SU-DHL-6 (cell line): ENCODE measurements at regions not wholly inside any gene's neighbourhood (a gene's known extent, or its start where the extent isn't known, plus 50 kb on each side); places are given as distances from the start of the nearest gene placed in this dataset.

Experiments
- H2AFZ ChIP-seq: fragments of 200-600 bp; sonication (generic); 2 replicates; pipeline ENCODE4 v1.6.1; 2014; ENCODE audit warnings: low read depth, mild to moderate bottlenecking, moderate library complexity, mixed read lengths, antibody characterized with exemption, low read length; ENCODE audit not compliant: severe bottlenecking
- H3F3A ChIP-seq: fragments of 200-600 bp; shearing (Covaris generic); 2 replicates; pipeline ENCODE4 v1.6.0; 2016; ENCODE audit warnings: antibody characterized with exemption, mild to moderate bottlenecking; ENCODE audit not compliant: insufficient read depth
- H3K27ac ChIP-seq: fragments of 200-600 bp; sonication (generic); 2 replicates; pipeline ENCODE4 v1.5.1; 2016; ENCODE audit warnings: low read depth, mild to moderate bottlenecking, low read length, moderate library complexity, mixed read lengths
- H3K27me3 ChIP-seq: fragments of 200-600 bp; sonication (generic), shearing (Covaris generic); 2 replicates; pipeline ENCODE4 v1.6.0; 2014; ENCODE audit warnings: mild to moderate bottlenecking, low read length
- H3K36me3 ChIP-seq: fragments of 200-600 bp; sonication (generic); 2 replicates; pipeline ENCODE4 v1.6.1; 2014; ENCODE audit warnings: mild to moderate bottlenecking, low read length, mixed read lengths
- H3K4me2 ChIP-seq: fragments of 300-600, 200-600 bp; shearing (Covaris generic), sonication (generic); 2 replicates; pipeline ENCODE4 v1.6.0; 2014; ENCODE audit warnings: low read length, low read depth, mild to moderate bottlenecking; ENCODE audit not compliant: poor library complexity, severe bottlenecking
- H3K4me3 ChIP-seq: fragments of 200-600 bp; sonication (generic); 2 replicates; pipeline ENCODE4 v1.5.1; 2014; ENCODE audit warnings: antibody characterized with exemption, low read length, mild to moderate bottlenecking, mixed read lengths; ENCODE audit not compliant: insufficient read depth, poor library complexity, severe bottlenecking
- H3K79me2 ChIP-seq: fragments of 200-600 bp; sonication (generic); 2 replicates; pipeline ENCODE4 v1.6.1; 2014; ENCODE audit warnings: mild to moderate bottlenecking, low read length, moderate library complexity; ENCODE audit not compliant: insufficient read depth
- H3K9ac ChIP-seq: fragments of 200-600 bp; sonication (generic); 2 replicates; pipeline ENCODE4 v1.7.0; 2014; ENCODE audit warnings: mild to moderate bottlenecking, low read length
- H3K9me2 ChIP-seq: fragments of 200-600 bp; sonication (generic); replicated peaks from 2 replicates; pipeline ENCODE4 v1.6.1; 2014; ENCODE audit warnings: low read length; ENCODE audit not compliant: insufficient read depth
- H3K9me3 ChIP-seq: fragments of 200-600 bp; sonication (generic); 2 replicates; pipeline ENCODE4 v1.6.1; 2014; ENCODE audit warnings: low read length, mixed read lengths; ENCODE audit not compliant: insufficient read depth
- H4K20me1 ChIP-seq: fragments of 200-600 bp; sonication (generic); 2 replicates; pipeline ENCODE4 v1.6.1; 2014; ENCODE audit warnings: low read depth, mild to moderate bottlenecking, antibody characterized with exemption, low read length, moderate library complexity, mixed read lengths
- CTCF ChIP-seq: fragments of 200-600 bp; sonication (generic); IDR thresholded peaks from one replicate; pipeline ENCODE4 v1.5.1; 2017; ENCODE audit warnings: antibody characterized with exemption, mild to moderate bottlenecking, low read length, moderate library complexity; ENCODE audit not compliant: insufficient read depth, poor library complexity, severe bottlenecking
- EZH2phosphoT487 ChIP-seq: fragments of 200-600 bp; sonication (generic), shearing (Covaris generic); conservative IDR thresholded peaks from 2 replicates; pipeline ENCODE4 v1.6.1; 2018; ENCODE audit warnings: mild to moderate bottlenecking, antibody characterized with exemption, low read length, moderate library complexity, mixed read lengths

- Histone ChIP-seq H3K9me2 (no peaks in the 10 kb centered on the region), H3K36me3 (no peaks in the 10 kb centered on the region), H3K27me3 (no peaks in the 10 kb centered on the region)
Observed at GRCh38 chr16:48907906-48908634, 298.1 kb upstream of the N4BP1 start.

GRCh38 chr16:48905632-48906505 lies 295.9 kb upstream of the N4BP1 start:
- H3K27me3 ChIP-seq, result no peaks in the 10 kb centered on the region
- no peak overlapping the region for H3K4me2 ChIP-seq
- H2AFZ ChIP-seq, result no peak overlapping the region
- no peak overlapping the region for H3K27ac ChIP-seq
- H3K36me3 ChIP-seq, result no peaks in the 10 kb centered on the region
- H3K9ac ChIP-seq, result no peak overlapping the region
- H3K4me3 ChIP-seq, result no peak overlapping the region
- H3K9me2 ChIP-seq, result no peaks in the 10 kb centered on the region
- TF ChIP-seq CTCF (no peak), EZH2phosphoT487 (no peak)
- no peaks in the 10 kb centered on the region for H3K79me2 ChIP-seq
- no peaks in the 10 kb centered on the region for H4K20me1 ChIP-seq
- no peaks in the 10 kb centered on the region for H3K9me3 ChIP-seq
- H3F3A ChIP-seq, result peaks cover 31% of the 10 kb centered on the region

More at GRCh38 chr16:48907906-48908634, 298.1 kb upstream of the N4BP1 start:
- Histone ChIP-seq H3K9ac (no peak overlapping the region), H4K20me1 (no peaks in the 10 kb centered on the region), H3F3A (peaks cover 12% of the 10 kb centered on the region), H3K4me3 (no peak overlapping the region), H3K27ac (no peak overlapping the region), H3K79me2 (no peaks in the 10 kb centered on the region), H3K4me2 (no peak overlapping the region), H2AFZ (no peak overlapping the region), H3K9me3 (no peaks in the 10 kb centered on the region)
- TF ChIP-seq EZH2phosphoT487, result no peak
- TF ChIP-seq CTCF, result no peak

GRCh38 chr16:48904333-48904732 lies 294.4 kb upstream of the N4BP1 start:
- Histone ChIP-seq H3K4me2 (no peak overlapping the region), H4K20me1 (no peaks in the 10 kb centered on the region), H3K9me2 (no peaks in the 10 kb centered on the region), H3K4me3 (no peak overlapping the region), H3K9ac (peak overlapping the region; percentile 68; the same call in 1 of the 2 replicates), H3F3A (peaks cover 39% of the 10 kb centered on the region), H3K36me3 (no peaks in the 10 kb centered on the region), H3K27me3 (no peaks in the 10 kb centered on the region), H2AFZ (peak overlapping the region; percentile 8), H3K9me3 (no peaks in the 10 kb centered on the region), H3K79me2 (no peaks in the 10 kb centered on the region), H3K27ac (peak overlapping the region; percentile 99)
- TF ChIP-seq CTCF (no peak), EZH2phosphoT487 (no peak)
